GM21723 (cell line): ENCODE measurements at regions not wholly inside any gene's neighbourhood (a gene's known extent, or its start where the extent isn't known, plus 50 kb on each side); places are given as distances from the start of the nearest gene placed in this dataset.
A peak's percentile ranks its signal among the peaks of the same experiment; 100 is the strongest.

ENCODE experiments used
- ATAC-seq: cut with Tn5 transposase; IDR thresholded peaks from one replicate; pipeline ENCODE4 v1.9.1; 2021; ENCODE audit warnings: mild to moderate bottlenecking, moderate library complexity; ENCODE audit not compliant: unreplicated experiment

DNA sequence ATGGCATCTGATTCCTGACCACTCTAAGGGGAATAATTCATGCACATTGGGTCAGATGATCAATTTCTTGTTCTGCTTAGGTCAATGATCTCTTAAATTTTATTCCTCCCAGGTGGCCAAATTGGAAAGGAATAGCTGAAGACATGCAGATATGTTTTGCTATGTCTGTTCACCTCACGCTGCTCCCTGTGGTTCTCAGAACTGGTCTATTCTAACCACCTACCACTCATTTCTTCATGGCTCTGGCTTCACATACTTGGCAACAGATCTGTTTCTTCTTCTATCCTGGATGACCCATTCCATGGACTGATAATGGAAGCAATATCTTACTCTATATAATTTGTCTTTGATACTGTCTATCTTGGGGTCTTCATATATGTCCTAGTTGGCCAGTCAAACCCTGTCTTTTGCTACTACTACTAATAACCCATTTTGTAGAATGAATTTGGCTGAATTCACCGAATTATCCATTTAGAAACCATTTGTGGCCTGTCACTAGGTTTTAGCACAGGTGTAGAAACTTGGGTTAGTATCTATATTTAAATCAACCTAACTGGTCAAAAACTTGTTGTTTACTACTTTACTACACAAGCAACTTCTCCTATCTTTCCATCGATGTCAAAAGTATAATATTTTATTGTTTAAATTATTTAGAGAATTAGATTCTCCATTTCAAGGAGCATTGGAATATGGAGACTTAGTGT lies 650.9 kb downstream of the TLE4 start:
- no peak for ATAC-seq

- ATAC-seq: no peak
These were observed 646.6 kb downstream of the TLE4 start for GRCh38 chr9:80218328-80218727.

- ATAC-seq: no peak
These were observed 641.8 kb downstream of the TLE4 start for GRCh38 chr9:80213613-80214012.

DNA sequence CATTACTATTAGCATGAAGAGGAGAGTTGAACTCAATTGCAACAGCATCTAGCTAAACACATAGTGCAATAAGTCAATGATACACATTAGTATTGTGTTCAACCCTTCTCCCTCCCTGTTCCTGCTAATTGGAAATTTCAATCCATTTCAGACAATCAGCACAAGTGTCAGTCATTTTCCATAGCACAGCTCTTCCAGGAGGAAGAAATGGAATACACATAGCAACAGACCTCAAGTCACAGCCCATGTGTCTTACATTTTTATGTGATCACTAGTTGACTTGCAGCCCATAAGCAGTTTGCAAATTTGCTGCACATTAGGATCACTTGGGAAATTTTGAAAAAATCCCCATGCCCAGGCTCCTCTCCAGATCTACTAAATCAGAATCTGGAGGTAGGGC lies 636.9 kb downstream of the TLE4 start:
- ATAC-seq: no peak

DNA sequence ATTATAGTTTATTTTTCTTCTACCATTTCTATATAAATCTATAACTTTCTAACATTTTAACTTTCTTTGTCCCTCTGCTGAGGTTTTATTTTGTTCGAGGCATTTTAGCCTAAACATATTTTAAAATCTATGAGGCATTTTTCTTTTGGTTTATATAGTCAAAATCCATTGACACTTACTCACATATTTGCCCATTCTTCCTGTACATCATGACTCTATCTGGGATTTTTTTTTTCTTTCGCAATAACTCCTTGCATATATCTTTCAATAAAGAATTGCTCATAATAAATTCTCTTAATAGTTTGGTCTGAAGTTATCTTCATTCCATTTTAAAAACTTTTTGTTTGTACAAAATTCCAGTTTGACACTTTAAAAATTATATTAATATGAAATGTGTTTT lies 632.3 kb downstream of the TLE4 start:
- no peak for ATAC-seq

GRCh38 chr9:80197661-80198060 lies 625.9 kb downstream of the TLE4 start:
- no peak for ATAC-seq

DNA sequence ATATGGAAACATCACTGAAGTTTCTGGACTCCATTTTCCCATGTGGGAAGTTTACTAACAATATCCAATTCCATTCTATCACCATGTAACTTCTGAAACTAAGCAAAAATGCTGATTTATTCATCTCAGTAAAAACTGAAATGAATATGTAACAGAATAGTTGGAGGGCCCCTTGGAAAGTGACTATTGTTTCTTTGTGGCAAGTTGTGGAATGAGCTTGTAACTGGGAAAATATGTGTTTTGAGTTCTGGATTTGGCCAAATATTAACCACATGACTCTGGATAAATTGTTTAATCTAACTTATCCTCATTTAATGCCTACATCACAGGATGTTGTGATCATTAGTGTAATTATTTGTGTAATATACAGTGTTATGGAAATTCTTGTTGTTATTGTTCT lies 619.3 kb downstream of the TLE4 start:
- no peak for ATAC-seq

- ATAC-seq: no peak
These were observed 616.8 kb downstream of the TLE4 start for GRCh38 chr9:80188579-80188978.

DNA sequence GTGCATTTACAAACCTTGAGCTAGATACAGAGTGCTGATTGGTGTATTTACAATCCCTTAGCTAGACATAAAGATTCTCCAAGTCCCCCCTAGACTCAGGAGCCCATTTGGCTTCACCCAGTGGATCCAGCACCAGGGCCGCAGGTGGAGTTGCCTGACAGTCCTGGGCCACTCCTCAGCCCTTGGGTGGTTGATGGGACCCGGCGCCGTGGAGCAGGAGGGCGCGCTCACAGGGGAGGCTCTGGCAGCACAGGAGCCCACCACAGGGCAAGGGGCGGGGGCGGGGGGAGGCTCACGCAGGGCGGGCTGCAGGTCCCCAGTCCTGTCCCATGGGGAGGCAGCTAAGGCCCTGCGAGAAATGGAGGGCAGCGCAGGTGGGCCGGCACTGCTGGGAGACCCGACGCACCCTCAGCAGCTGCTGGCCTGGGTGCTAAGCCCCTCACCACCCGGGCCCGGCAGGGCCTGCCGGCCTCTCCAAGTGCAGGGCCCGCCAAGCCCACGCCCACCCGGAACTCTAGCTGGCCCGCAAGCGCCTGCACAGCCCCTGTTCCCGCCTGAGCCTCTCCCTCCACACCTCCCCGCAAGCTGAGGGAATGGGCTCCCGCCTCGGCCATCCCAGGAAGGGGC lies 613.5 kb downstream of the TLE4 start:
- ATAC-seq: no peak

DNA sequence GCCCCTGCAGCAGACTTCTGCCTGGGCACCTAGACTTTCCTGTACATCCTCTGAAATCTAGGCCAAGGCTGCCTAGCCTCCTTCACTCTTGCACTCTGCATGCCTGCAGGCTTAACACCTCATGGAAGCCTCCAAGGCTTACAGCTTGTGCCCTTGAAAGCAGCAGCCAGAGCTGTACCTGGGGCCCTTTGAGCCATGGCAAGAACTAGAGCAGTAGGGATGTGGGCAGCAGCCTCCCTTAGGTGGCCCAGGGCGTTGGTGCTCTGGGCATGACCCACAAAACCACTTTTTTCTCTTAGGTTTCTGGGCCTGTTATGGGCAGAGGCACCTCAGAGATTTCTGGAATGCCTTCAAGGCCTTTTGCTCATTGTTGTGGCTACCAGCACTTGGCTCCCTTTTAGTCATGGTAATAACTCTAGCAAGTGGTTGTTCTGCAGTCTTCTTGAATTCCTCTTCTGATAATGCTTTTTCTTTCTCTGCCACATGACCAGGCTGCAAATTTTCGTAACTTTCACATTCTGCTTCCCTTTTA lies 606.2 kb downstream of the TLE4 start:
- no peak for ATAC-seq

DNA sequence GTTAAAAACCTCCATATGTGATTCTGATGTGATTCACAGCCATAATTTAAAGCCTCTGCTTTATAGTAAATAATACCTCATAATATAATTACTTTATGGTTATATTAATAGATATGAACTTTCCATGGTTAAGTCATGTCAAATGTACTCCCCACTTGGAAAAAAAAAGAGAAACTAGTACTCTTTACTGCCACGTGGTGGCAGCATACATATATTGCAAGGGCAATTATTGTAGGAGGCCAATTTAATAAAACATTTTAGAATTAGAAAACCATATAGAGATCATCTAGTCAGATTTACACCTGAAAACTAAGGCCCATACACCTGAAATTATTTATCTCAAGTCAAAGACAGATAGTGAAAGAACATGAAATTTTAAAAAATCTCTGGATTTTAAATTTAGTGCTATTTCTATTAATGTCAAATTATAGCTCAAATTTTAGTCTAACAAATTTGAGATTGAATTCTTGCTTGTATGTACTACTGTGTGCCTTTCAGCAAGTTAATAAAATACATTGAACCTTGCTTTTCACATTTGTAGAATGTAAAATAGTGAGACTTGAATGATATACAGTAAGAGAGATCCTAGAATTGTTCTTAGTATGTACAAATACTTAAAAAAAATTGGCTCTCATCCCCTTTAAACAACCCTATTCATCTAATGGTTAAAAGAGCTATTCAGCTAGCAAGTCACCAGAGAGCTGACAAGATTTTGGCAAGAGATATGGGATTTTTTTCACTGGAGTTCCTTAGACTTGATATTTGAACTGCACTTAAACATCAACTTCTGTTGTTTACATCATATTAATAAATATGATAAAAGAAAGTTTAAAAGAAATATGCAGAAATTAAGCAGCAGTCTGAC lies 603.8 kb downstream of the TLE4 start:
- ATAC-seq: peak; percentile 70

DNA sequence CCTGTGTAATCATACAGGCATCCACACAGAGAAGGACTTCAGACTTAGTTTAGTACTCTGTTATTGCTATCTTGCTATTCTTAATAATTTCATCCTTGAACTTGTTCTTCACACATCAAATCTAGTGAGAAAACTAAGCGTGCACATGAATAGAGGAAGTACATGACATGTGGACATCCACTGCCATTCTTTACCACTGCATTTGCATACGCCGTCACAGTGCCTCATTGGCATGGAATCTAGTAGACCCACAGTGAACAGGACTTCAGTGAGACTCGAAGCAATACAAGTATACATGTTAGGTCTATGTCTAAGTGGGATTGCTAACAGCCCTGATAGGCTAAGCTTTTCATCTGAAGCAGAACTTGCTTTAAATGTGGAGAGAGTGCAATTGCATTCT lies 592.1 kb downstream of the TLE4 start:
- ATAC-seq: no peak

DNA sequence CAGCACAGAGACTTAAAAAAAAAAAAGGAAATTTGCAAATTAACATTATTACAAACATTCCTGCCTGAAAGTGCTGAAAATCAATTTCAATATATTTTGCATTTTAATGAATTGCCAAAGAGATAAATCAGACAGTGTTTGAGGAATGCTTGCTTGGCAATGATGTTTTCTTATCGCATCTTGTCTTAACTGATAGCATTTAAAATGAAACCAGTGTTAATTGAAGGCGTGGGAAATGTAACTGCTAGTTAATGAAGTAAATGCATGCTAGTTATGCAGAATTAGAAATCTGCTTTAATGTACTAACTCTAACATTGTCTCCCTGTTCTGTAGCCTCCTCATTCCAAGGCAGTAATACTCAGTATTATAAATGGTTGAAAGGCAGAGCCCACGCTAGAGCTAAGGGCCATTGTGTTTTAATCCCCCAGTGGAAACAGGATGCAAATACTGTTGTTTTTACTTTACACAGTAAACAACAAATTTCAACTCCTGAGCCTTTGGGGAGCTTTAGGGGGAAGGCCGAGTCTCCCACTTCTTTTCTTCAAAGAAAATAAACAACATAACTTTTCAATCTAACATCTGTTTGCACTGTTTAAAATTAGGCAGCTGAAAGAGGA lies 586.9 kb downstream of the TLE4 start:
- ATAC-seq: no peak

DNA sequence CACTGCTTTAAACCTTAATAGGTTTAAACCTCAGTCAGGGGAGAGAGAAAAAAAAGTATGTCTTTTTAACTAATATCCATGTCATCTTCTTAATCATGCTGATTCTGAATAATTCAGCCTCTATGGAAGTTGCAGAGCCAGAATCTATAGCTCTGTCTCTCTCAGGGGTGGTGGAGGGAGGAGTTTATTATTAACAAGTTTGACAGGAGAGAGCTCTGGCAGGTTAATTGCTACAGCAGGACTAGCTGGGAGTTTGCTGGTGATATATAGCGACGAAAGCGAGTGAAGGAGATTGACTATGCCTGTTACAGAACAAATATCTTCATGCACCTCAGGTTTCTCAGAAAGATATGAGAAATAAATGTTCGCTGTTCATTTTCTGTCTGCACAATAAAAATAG lies 586.4 kb downstream of the TLE4 start:
- no peak for ATAC-seq

- ATAC-seq: no peak
These were observed 585.8 kb downstream of the TLE4 start for GRCh38 chr9:80157561-80157983.

GRCh38 chr9:80156756-80157472 lies 585.1 kb downstream of the TLE4 start:
- ATAC-seq: peak; percentile 49

DNA sequence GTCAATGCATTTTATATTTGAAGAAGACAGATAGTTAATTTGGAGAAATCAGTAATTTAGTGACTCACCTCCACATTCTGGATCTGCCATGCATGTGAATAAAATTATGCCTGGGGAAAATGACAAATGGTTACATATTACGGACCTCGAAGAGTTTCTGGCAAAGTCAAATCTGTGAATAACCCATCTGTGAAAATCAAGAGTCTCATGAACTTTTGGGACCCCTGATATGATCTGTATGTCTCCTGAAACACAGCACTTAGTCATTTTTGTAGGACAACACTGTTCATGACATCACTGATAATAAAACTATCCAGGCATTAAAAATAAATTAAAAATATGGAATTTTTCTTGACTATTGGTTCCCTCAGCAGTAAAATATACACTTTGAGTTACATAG lies 584.5 kb downstream of the TLE4 start:
- ATAC-seq: no peak

DNA sequence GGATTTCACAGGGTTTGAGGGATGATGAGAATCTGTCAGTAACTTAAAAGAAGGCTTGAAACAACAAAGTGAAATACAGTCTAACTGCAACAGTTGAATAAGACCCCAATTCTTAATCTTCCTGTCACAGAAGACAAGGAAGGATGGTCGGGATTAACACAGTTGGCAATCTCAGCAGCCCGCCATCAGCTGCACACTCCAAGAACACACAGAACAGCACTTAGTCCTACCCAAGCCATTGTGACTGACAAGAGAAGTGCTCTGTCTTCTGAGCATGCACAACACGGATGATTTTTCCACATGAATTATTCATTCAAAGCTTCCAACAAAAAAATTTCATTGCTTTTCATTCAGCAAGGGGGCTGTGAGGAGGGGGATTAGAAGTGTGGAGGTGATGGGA lies 576.1 kb downstream of the TLE4 start:
- no peak for ATAC-seq

DNA sequence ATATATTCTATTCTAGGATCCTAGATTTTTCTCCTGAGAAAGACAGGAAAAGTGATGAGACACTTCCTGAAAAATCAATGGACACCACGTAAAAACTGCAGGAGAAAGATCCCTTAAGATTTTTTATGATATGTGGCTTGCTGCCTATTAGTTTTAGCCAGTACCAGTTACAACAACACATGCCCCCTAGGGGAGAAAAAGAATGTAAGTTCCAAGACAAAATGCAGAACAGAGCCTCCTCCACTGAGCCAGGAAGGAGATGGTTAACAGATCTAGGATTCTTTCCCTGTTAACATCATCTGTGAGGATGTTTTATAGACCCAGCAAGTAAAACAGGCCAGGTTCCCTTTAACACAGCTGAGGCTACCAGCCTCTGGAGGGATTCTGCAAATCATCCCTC lies 574.7 kb downstream of the TLE4 start:
- ATAC-seq: no peak

GRCh38 chr9:80144856-80145255 lies 573.1 kb downstream of the TLE4 start:
- ATAC-seq: no peak

GRCh38 chr9:80144406-80144805 lies 572.6 kb downstream of the TLE4 start:
- ATAC-seq: no peak
